Tibial nerve (tissue), 4 donors: ENCODE measurements at regions not wholly inside any gene's neighbourhood (a gene's known extent, or its start where the extent isn't known, plus 50 kb on each side); places are given as distances from the start of the nearest gene placed in this dataset. TPM values are rescaled to one million over a fixed set of nuclear protein-coding genes. Genes with fewer than 3 reads are reported as not detected.

Experiments
- DNase-seq, 2 donors: peaks; one replicate each; pipeline ENCODE4 v3.0.0-alpha.2; 2019; ENCODE audit warnings: low spot score in 2 of 2
- H3K27ac ChIP-seq, 4 donors: fragments of 200-600 bp; sonication (generic) in 3 of 4; one replicate each; pipeline ENCODE4 v1.5.1; 2017 to 2019; ENCODE audit warnings: mild to moderate bottlenecking in 1 of 4
- H3K27me3 ChIP-seq, 2 donors: fragments of 200-600 bp; sonication (generic) in 1 of 2; one replicate each; pipeline versions ENCODE4 v1.5.1 to v1.6.0; 2017 to 2019
- H3K36me3 ChIP-seq, 3 donors: fragments of 200-600 bp; sonication (generic); one replicate each; pipeline ENCODE4 v1.5.1; 2018 to 2019
- H3K4me1 ChIP-seq, 4 donors: fragments of 200-600 bp; sonication (generic) in 3 of 4; one replicate each; pipeline ENCODE4 v1.5.1; 2017 to 2019
- H3K4me3 ChIP-seq, 4 donors: fragments of 200-600 bp; sonication (generic) in 3 of 4; one replicate each; pipeline ENCODE4 v1.5.1; 2017 to 2019; ENCODE audit warnings: mild to moderate bottlenecking in 1 of 4, moderate library complexity in 1 of 4
- H3K9me3 ChIP-seq, 4 donors: fragments of 200-600 bp; sonication (generic) in 3 of 4; one replicate each; pipeline ENCODE4 v1.5.1; 2017 to 2019
- EP300 ChIP-seq, 2 donors: sonication (generic); formaldehyde crosslinking; IDR thresholded peaks; one replicate each; pipeline ENCODE4 v1.6.1; 2017; ENCODE audit warnings: antibody characterized with exemption in 2 of 2, mild to moderate bottlenecking in 1 of 2
- POLR2A ChIP-seq, 2 donors: fragments of 450-650 bp; IDR thresholded peaks; one replicate each; pipeline ENCODE4 v1.6.1; 2017; ENCODE audit warnings: antibody characterized with exemption in 2 of 2, mild to moderate bottlenecking in 2 of 2, moderate library complexity in 2 of 2
- WGBS, 2 donors: methylation state at CpG; one replicate each; pipeline ENCODE4 v1.1.5; 2018; 5-methylcytosine and 5-hydroxymethylcytosine counted together
- small RNA-seq: library from RNA; depleted of rRNA; stranded (forward); fragments of <200 nt; gene quantifications from one replicate; pipeline ENCODE3, GENCODE V24; 2016
- TF ChIP-seq, protein P1 (sequence below), 5 experiments: fragments of 200-600 bp in 3 of 5; fragments of 450-650 bp in 2 of 5; sonication (generic) in 3 of 5; IDR thresholded peaks; one replicate each; pipeline ENCODE4 v1.5.1; 2016 to 2019; ENCODE audit warnings: antibody characterized with exemption in 5 of 5, mild to moderate bottlenecking in 3 of 5, moderate library complexity in 2 of 5

DNA sequence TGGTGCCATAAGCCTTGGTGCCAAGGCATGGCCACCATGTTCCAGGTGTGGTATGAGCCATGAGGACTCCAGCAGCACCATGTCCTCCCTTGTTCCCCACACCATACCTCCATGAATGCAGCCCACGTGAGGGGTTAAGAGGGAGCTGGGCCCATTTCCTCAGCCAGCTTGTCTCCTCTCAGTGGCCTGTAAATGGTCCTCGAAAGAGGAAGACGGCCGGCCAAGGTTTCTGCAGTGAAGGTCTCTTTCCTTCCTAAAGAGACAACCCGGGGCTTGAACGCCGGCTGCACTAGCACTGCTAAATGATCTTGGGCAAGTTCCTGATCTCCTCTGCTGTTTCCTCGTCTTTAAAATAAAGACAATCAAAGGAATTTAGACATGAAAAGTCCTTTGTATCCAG, 154.0 kb downstream of the BMP7 start:
- 55 to 64% methylated on average over 8 of the region's 8 CpGs for WGBS, 2 donors
- Histone ChIP-seq H3K27me3 (no peaks in the 10 kb centered on the region), H3K4me3 (no peak overlapping the region), H3K4me1 (peaks cover 0 to 22% (median 16%) of the 10 kb centered on the region in 4 donors), H3K36me3 (no peaks in the 10 kb centered on the region), H3K9me3 (no peaks in the 10 kb centered on the region), H3K27ac (no peak overlapping the region)
- no peak for DNase-seq
- TF ChIP-seq, protein P1, sequence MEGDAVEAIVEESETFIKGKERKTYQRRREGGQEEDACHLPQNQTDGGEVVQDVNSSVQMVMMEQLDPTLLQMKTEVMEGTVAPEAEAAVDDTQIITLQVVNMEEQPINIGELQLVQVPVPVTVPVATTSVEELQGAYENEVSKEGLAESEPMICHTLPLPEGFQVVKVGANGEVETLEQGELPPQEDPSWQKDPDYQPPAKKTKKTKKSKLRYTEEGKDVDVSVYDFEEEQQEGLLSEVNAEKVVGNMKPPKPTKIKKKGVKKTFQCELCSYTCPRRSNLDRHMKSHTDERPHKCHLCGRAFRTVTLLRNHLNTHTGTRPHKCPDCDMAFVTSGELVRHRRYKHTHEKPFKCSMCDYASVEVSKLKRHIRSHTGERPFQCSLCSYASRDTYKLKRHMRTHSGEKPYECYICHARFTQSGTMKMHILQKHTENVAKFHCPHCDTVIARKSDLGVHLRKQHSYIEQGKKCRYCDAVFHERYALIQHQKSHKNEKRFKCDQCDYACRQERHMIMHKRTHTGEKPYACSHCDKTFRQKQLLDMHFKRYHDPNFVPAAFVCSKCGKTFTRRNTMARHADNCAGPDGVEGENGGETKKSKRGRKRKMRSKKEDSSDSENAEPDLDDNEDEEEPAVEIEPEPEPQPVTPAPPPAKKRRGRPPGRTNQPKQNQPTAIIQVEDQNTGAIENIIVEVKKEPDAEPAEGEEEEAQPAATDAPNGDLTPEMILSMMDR (IDR thresholded peaks at IDR 0.05): no peak
- no peak for TF ChIP-seq POLR2A (IDR thresholded peaks at IDR 0.05)
- TF ChIP-seq EP300 (IDR thresholded peaks at IDR 0.05): no peak

DNA sequence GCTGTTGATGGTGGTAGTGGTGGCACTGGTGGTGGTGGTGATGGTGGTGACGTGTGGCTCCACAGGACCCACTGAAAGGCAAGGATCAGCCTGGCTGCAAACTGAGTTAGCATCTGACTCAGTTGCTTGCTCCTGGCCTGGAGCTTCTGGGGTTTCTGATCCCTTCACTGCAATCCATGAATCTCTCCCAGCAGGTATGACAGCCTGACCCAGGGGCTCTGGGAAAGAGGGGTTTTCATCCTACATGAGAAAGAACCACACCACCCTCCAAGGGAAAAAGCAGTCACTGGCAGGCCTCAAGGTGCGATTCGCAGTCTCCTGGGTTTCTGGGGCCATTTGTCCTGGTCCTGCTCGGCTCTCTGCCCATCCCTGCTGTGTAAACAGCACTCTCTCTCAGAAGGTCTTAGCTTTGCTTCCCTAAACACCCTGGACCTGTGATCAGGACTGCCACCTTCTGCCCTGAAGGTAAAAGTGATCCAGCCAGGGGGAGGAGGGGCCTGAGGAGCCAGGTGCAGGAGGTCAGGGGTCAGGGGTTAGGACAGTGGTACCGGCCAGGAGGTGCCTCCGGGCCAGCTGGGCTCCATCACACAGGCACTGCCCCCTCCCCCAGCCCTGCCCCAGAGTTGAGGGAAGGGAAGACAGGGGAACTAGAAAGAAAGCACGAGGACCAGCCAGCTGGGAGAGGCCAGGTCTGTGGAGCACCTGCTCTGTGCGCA, 152.0 kb downstream of the BMP7 start:
- no peak overlapping the region for H3K4me3 ChIP-seq
- 76 to 94% methylated on average over 8 of the region's 8 CpGs for WGBS, 2 donors
- H3K4me1 ChIP-seq: peaks cover 0 to 7% (median 4%) of the 10 kb centered on the region in 4 donors
- no peaks in the 10 kb centered on the region for H3K36me3 ChIP-seq
- no peaks in the 10 kb centered on the region for H3K27me3 ChIP-seq
- no peak for DNase-seq
- TF ChIP-seq POLR2A (IDR thresholded peaks at IDR 0.05): no peak
- no peak for TF ChIP-seq EP300 (IDR thresholded peaks at IDR 0.05)
- TF ChIP-seq, protein P1 (IDR thresholded peaks at IDR 0.05): no peak
- H3K9me3 ChIP-seq: no peaks in the 10 kb centered on the region
- H3K27ac ChIP-seq: no peak overlapping the region

DNA sequence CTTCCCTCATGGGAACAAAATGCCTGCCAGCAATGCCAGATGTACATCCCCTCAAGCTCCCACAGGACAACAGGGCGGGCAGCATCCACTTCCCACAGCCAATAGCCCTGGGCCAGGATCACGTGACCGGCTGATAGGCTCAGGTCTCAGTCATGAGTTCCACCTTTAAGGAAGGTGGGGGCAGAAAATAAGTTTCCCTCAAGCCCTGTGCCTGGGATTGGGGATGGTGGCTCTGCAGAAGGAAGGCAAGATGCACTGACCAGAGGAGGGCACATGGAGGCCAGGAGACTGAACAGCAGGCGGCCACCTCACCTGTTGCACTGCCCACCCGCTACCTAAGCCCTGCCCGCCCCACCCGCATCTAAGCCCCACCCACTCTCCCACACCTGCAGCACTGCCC, 149.1 kb downstream of the BMP7 start:
- no peaks in the 10 kb centered on the region for H3K9me3 ChIP-seq
- H3K4me3 ChIP-seq: no peak overlapping the region
- no peaks in the 10 kb centered on the region for H3K27me3 ChIP-seq
- H3K4me1 ChIP-seq: no peaks in the 10 kb centered on the region
- no peak for DNase-seq
- no peak overlapping the region for H3K27ac ChIP-seq
- WGBS, 2 donors: 90 to 94% methylated on average over 7 of the region's 7 CpGs
- no peaks in the 10 kb centered on the region for H3K36me3 ChIP-seq
- TF ChIP-seq POLR2A (IDR thresholded peaks at IDR 0.05): no peak
- TF ChIP-seq EP300 (IDR thresholded peaks at IDR 0.05): no peak
- TF ChIP-seq, protein P1 (IDR thresholded peaks at IDR 0.05): no peak

DNA sequence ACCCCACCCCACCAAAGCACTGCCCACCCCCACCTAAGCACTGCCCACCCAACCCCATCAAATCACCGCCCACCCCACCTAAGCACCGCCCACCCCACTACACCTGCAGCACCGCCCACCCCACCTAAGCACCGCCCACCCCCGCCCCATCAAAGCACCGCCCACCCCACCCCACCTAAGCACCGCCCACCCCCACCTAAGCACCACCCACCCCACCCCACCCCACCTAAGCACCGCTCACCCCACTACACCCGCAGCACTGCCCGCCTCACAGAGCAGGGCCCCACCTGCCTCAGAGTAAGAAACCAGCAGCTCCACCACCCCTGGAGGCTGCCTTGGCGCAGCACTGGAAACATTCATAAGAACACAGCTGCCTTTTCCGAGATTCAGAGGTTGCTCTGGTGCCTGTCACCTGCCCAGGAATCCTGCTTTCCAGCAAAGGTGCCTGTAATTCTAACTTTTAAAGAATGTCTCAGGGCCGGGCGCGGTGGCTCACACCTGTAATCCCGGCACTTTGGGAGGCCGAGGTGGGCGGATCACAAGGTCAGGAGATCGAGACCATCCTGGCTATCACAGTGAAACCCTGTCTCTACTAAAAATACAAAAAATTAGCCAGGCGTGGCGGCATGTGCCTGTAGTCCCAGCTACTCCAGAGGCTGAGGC, 148.2 kb downstream of the BMP7 start:
- Histone ChIP-seq H3K4me3 (no peak overlapping the region), H3K27me3 (no peaks in the 10 kb centered on the region), H3K27ac (no peak overlapping the region), H3K4me1 (no peaks in the 10 kb centered on the region), H3K9me3 (no peaks in the 10 kb centered on the region), H3K36me3 (no peaks in the 10 kb centered on the region)
- WGBS, 2 donors: 94 to 95% methylated on average over 11 of the region's 21 CpGs
- TF ChIP-seq EP300 (IDR thresholded peaks at IDR 0.05): no peak
- no peak for TF ChIP-seq POLR2A (IDR thresholded peaks at IDR 0.05)
- TF ChIP-seq, protein P1 (IDR thresholded peaks at IDR 0.05): no peak
- no peak for DNase-seq

Small RNA genes in the stretch of these regions (small RNA-seq; reads per million reads assigned to genes)
- not detected for gene RNU6-929P
